Colonic mucosa (tissue), 4 donors: ENCODE measurements at regions not wholly inside any gene's neighbourhood (a gene's known extent, or its start where the extent isn't known, plus 50 kb on each side); places are given as distances from the start of the nearest gene placed in this dataset.
"Not testable (repeated sequence)": the region's sequence is repeated elsewhere in the genome, so short reads cannot be mapped to it uniquely, and the experiment has no call there.

Source experiments
- DNase-seq: peaks from one replicate; pipeline ENCODE4 v3.0.0-alpha.2; 2020
- H3K27ac ChIP-seq: fragments of 200-600 bp; one replicate; pipeline ENCODE4 v1.8.0; 2021
- H3K27me3 ChIP-seq: fragments of 200-600 bp; one replicate; pipeline ENCODE4 v1.8.0; 2021
- H3K36me3 ChIP-seq: fragments of 200-600 bp; one replicate; pipeline ENCODE4 v1.8.0; 2021
- H3K4me1 ChIP-seq: fragments of 200-600 bp; one replicate; pipeline ENCODE4 v1.8.0; 2021; ENCODE audit warnings: mild to moderate bottlenecking
- H3K4me3 ChIP-seq: fragments of 200-600 bp; one replicate; pipeline ENCODE4 v1.8.0; 2021
- H3K9ac ChIP-seq, 2 donors: one replicate each; pipeline ENCODE4 v1.7.0; 2013; ENCODE audit warnings: control low read depth in 2 of 2, low read depth in 2 of 2, low read length in 2 of 2
- H3K9me3 ChIP-seq: fragments of 200-600 bp; one replicate; pipeline ENCODE4 v1.8.0; 2021
- CTCF ChIP-seq: fragments of 200-600 bp; IDR thresholded peaks from one replicate; pipeline ENCODE4 v1.8.0; 2022; ENCODE audit warnings: antibody characterized with exemption, mild to moderate bottlenecking
- intact Hi-C: fragments of 100-400 bp; cut with DNase I; formaldehyde crosslinking; loops from one replicate; pipeline ENCODE4 v1.14.1; 2022
- donor health status: healthy.
- donor health status: DM: no; HTN: no; CAD: no.
- donor health status: DM: no; HTN: no; CAD: no.

DNA sequence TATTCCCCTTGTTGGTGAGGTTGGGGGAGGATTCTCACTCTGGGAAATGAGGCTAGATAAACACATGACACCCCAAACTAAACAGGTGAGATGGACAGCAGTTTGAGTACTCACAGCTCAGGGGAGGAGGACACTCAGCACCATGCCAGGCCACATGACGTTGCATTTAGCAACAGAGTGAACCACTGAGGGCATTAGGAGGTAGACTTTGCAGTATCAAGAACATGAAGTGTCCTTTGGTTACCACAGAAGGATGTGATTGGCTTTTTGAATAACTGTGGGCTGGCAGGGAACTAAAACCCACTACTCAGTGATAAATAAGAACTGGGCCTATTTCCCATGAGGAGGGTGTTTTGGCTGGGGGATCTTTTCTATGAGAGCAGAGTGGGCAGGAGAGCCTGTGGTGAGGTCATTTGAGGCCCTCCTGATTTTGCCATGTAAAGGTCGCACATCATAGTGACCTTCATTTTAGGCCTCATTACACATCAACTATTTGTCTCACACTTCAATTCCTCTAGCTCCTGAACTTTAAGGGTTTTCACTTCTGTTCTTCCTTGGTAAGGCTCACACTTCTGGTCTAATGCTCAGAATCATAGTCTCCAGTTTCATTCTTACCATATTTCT, 89.8 kb upstream of the PRKD1 start:
- TF ChIP-seq CTCF, result no peak
- H3K27ac ChIP-seq, result no peak overlapping the region
- no peaks in the 10 kb centered on the region for H3K27me3 ChIP-seq
- H3K9ac ChIP-seq, result no peak overlapping the region
- H3K4me1 ChIP-seq, result no peaks in the 10 kb centered on the region
- no peaks in the 10 kb centered on the region for H3K36me3 ChIP-seq
- H3K4me3 ChIP-seq, result no peak overlapping the region
- intact Hi-C loops, result no loop called here
- DNase-seq, result no peak
- no peaks in the 10 kb centered on the region for H3K9me3 ChIP-seq

DNA sequence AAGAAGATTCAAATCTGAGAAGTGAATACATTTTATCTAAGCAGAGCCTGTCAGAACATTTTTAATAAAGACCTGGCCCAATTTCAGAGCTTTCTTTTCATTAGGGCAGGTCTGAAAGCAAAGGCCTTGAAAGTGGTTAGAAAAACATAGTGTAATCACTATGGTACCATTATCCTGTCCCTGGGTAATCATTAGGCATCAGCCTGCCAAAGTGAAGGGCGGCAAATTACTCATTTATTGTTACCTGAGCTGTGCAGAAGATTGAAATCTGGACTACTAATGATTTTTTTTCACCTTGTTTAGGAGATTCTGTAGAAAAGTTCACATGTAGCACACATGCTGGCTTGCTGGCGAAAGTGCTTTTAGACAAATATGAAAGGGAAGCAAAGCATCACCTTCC, 92.6 kb upstream of the PRKD1 start:
- H3K9ac ChIP-seq, result no peak overlapping the region
- H3K27ac ChIP-seq, result no peak overlapping the region
- TF ChIP-seq CTCF, result no peak
- H3K4me1 ChIP-seq, result no peaks in the 10 kb centered on the region
- intact Hi-C loops, result no loop called here
- no peaks in the 10 kb centered on the region for H3K9me3 ChIP-seq
- H3K36me3 ChIP-seq, result no peaks in the 10 kb centered on the region
- no peak for DNase-seq
- no peaks in the 10 kb centered on the region for H3K27me3 ChIP-seq
- H3K4me3 ChIP-seq, result no peak overlapping the region

- DNase-seq, result no peak
- Histone ChIP-seq H3K27ac (no peak overlapping the region), H3K9ac (no peak overlapping the region), H3K27me3 (no peaks in the 10 kb centered on the region), H3K36me3 (no peaks in the 10 kb centered on the region), H3K9me3 (no peaks in the 10 kb centered on the region), H3K4me3 (no peak overlapping the region), H3K4me1 (no peaks in the 10 kb centered on the region)
- intact Hi-C loops, result no loop called here
- TF ChIP-seq CTCF, result no peak
Observed at GRCh38 chr14:30020687-30021086, 93.0 kb upstream of the PRKD1 start.

GRCh38 chr14:30023350-30023749, 95.7 kb upstream of the PRKD1 start:
- H3K27me3 ChIP-seq, H3K9ac ChIP-seq, H3K4me3 ChIP-seq, H3K27ac ChIP-seq, H3K36me3 ChIP-seq, intact Hi-C loops, DNase-seq, H3K9me3 ChIP-seq, H3K4me1 ChIP-seq: not testable (repeated sequence)

DNA sequence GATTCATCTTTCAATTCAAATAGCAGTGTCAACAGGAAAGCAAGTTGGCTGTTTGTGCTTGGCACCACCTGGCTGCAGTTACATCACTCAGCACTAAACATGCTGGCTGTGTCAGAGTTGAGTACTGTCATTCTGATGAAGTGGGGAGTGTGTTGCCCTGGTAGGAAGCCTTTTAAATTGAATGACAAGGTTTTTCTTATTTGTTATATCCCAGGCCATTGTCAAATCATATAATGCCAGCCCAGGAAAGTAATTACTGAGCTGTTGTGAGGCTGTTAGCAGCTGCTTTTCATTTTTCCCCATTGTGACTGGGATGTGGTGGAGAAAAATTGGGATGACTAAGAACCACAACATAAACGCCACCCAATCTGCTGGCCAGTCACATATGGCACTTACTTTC, 106.5 kb upstream of the PRKD1 start:
- intact Hi-C loops, result no loop called here

GRCh38 chr14:30035361-30035760, 107.7 kb upstream of the PRKD1 start:
- intact Hi-C loops, result no loop called here
- Histone ChIP-seq H3K4me3 (no peak overlapping the region), H3K9ac (no peak overlapping the region), H3K27ac (no peak overlapping the region), H3K36me3 (no peaks in the 10 kb centered on the region), H3K9me3 (no peaks in the 10 kb centered on the region), H3K27me3 (no peaks in the 10 kb centered on the region), H3K4me1 (no peaks in the 10 kb centered on the region)
- no peak for TF ChIP-seq CTCF
- no peak for DNase-seq

More for the DNA sequence above, 106.5 kb upstream of the PRKD1 start:
- H3K4me3 ChIP-seq, result no peak overlapping the region
- no peak for DNase-seq
- H3K9ac ChIP-seq, result no peak overlapping the region
- no peaks in the 10 kb centered on the region for H3K27me3 ChIP-seq
- no peak for TF ChIP-seq CTCF
- no peak overlapping the region for H3K27ac ChIP-seq
- H3K9me3 ChIP-seq, result no peaks in the 10 kb centered on the region
- H3K36me3 ChIP-seq, result no peaks in the 10 kb centered on the region
- H3K4me1 ChIP-seq, result no peaks in the 10 kb centered on the region
